GM12873 (cell line): ENCODE measurements at regions not wholly inside any gene's neighbourhood (a gene's known extent, or its start where the extent isn't known, plus 50 kb on each side); places are given as distances from the start of the nearest gene placed in this dataset.

Experiments
- TF ChIP-seq, protein P1 (sequence below): IDR thresholded peaks from 2 replicates; pipeline ENCODE4 v1.5.1; 2012; ENCODE audit warnings: low read depth, mild to moderate bottlenecking, moderate library complexity, low read length, control low read depth; ENCODE audit not compliant: insufficient read depth; ENCODE audit errors: missing control alignments

DNA sequence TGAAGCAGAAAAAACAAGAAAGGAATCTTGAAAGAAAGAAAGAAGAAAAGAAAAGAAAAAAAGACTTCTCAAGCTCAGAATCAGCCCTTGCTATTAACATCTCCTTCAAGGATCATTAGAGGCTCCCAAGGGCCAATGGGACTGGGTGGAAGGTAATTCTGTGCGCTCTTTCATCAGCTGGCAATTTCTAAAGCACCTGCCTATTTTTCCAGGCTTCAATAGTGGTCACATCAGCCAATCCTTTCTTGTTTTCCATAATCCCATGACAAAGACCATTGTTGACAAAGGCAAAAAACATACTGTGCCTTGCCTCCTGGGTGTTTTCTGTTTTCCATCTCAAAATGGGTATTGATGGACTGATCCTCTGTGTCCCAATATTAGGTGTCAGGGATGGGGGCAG, 88.2 kb upstream of the TSC22D1 start:
- TF ChIP-seq, protein P1, sequence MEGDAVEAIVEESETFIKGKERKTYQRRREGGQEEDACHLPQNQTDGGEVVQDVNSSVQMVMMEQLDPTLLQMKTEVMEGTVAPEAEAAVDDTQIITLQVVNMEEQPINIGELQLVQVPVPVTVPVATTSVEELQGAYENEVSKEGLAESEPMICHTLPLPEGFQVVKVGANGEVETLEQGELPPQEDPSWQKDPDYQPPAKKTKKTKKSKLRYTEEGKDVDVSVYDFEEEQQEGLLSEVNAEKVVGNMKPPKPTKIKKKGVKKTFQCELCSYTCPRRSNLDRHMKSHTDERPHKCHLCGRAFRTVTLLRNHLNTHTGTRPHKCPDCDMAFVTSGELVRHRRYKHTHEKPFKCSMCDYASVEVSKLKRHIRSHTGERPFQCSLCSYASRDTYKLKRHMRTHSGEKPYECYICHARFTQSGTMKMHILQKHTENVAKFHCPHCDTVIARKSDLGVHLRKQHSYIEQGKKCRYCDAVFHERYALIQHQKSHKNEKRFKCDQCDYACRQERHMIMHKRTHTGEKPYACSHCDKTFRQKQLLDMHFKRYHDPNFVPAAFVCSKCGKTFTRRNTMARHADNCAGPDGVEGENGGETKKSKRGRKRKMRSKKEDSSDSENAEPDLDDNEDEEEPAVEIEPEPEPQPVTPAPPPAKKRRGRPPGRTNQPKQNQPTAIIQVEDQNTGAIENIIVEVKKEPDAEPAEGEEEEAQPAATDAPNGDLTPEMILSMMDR, result no peak

DNA sequence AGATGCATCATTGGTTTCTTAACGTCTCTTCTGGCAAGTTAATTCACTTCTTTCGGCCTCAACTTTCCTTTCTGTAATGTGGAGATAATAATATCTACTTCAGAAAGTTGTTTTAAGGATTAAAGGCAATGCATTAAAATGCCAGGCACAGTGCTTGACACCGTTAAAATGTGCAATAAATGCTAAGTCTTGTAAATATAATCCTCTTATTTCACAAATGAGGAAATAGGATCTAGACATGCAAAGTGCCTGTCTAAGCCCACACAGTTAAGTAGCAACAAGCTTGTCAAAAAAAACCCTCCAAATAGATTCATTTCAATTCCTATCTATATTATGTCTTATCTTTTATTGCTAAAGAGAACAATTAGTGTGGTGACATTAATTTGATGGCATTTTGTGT, 86.4 kb upstream of the TSC22D1 start:
- TF ChIP-seq, protein P1, result no peak

DNA sequence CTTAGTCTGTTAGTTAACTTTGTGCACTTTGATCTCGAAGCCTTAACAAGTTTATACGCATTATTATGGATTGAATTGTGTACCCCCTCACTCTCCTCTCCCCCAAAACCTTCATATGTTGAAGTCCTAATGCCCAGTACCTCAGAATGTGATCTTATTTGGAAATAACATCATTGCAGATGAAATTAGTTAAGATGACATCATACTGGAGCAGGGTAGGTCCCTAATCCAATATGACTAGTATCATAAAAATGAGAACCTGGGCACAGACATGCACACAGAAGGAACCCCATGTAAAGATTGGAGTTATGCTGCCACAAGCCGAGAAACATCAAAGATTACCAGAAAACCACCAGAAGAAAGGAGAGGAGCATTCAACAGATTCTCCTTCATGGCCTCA, 85.8 kb upstream of the TSC22D1 start:
- TF ChIP-seq, protein P1, result no peak

DNA sequence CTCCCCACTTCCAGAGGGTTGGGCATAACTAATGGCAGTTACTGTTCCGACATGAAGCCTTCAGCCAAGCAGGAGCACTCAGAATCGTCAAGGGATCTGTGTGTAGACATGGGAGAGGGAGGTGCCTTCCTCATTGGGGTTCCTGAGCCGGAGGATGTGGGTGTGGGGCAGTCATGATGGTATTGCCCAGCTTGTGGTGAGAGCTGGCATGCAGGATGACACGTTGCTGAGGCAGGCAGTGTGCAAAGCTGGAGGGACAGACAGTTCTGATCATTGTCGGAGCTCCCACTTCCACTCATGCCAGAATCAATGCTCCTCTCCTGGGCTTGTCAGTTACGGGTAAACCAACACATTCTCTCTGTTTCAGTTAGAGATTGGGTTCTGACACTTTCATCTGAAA, 83.9 kb upstream of the TSC22D1 start:
- TF ChIP-seq, protein P1, result no peak

DNA sequence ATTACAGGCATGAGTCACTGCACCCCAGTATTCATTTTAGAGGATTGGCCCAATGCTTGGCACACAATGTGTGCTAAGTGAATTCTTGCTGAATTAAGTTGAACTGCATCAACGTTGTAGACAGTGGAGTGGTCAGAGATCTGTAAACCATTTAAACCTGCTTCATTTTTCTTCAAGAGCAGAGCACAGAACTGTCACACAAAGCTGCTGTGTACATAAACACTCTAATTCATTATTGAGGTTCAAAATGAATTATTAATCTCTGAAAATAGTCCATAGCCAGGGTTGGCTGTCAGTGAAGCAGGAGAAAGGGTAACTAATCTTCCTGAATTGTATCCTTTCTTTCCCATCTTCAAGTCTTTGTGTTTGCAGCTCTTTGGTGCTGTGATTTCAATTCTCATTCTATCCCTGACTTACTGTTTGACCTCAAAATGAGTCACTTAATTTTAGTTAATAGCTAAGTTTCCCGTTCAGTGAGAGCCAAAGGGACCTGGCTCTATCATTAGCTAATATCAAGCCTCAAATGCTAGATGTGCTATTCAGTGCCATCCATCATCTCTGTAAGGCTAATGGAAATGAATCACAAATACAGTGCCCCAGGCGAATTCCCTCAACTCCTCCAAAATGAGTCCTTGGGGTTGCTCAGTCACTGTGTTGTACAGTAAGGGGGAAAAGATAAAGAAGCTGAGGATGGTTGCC, 77.0 kb upstream of the TSC22D1 start:
- TF ChIP-seq, protein P1, result no peak

DNA sequence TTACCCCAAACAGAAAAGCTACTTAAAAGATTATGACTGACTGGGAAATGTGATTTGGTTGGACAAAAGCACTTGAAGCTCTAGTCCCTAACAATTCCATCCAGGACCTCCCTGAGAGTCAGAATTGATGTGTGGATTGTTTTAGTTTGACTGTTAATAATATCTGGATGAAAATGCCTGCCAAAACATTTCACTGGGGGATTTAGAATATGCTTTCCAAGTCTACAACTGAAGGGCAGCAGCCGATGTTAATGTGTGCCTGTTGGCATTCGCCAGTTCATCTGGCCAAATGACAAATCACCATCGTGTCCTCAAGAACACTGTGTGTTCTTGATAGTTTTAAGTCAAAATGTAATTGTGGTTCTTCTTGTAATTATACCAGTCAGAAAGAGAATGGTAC, 76.0 kb upstream of the TSC22D1 start:
- TF ChIP-seq, protein P1, result no peak

DNA sequence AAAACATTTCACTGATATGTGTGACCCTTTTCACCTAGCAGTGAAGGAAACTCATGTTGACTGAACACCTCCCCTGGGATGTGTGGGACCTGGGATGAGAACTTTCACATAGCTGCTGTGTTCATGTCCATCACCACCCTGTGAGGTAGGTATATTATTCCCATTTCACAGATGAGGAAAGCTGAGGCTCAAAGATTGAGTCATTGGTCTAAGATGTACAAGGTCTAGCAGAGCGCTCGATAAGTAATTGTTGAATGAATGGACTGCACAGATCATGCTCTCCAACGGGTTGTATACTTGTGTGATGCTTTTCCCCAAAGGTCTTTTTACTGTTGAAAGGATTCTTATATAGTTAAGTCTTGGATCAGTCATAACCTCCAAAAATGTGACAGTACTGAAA, 75.6 kb upstream of the TSC22D1 start:
- TF ChIP-seq, protein P1, result no peak
